Body of pancreas (tissue), 4 donors: ENCODE measurements at regions not wholly inside any gene's neighbourhood (a gene's known extent, or its start where the extent isn't known, plus 50 kb on each side); places are given as distances from the start of the nearest gene placed in this dataset.
A peak's percentile ranks its signal among the peaks of the same experiment; 100 is the strongest.

Experiments used
- POLR2A ChIP-seq, 3 donors: fragments of 450-650 bp; IDR thresholded peaks; one replicate each; pipeline ENCODE4 v1.6.1; 2016; ENCODE audit warnings: antibody characterized with exemption in 3 of 3, mild to moderate bottlenecking in 2 of 3
- TF ChIP-seq, protein P1 (sequence below), 7 experiments: fragments of 450-650 bp in 4 of 7; fragments of 200-600 bp in 3 of 7; sonication (generic) in 3 of 7; IDR thresholded peaks; one replicate each; pipeline ENCODE4 v1.5.1; 2016 to 2019; ENCODE audit warnings: antibody characterized with exemption in 7 of 7

DNA sequence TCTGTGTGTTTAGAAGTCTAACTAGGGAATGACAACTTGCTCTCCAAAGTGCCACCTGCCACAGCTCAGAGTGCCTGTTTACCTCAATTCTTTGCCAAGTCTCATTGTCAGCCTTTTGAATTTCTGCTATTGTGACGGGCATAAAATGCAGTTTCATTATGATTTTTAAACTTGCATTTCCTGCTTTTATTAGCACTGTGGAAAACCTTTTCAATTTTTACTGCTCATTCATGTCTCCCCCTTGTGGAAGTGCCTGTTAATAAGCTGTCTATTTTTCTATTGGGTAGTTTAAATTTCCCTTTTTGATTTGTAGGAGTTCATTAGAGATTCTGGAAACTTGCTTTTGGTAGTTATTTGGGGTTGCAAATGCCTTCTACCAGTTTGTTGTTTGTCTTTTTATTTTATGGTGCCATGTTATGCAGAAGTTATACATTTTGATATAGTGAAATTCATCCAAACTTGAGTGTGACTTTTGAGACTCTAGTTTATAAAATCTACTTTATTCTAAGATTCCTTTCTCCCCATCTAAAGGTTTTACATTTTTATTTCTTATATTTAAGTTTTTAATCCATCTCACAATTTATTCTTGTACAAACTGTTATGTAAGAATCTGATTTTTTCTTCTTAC lies 53.9 kb upstream of the FRMD4B start:
- TF ChIP-seq, protein P1, sequence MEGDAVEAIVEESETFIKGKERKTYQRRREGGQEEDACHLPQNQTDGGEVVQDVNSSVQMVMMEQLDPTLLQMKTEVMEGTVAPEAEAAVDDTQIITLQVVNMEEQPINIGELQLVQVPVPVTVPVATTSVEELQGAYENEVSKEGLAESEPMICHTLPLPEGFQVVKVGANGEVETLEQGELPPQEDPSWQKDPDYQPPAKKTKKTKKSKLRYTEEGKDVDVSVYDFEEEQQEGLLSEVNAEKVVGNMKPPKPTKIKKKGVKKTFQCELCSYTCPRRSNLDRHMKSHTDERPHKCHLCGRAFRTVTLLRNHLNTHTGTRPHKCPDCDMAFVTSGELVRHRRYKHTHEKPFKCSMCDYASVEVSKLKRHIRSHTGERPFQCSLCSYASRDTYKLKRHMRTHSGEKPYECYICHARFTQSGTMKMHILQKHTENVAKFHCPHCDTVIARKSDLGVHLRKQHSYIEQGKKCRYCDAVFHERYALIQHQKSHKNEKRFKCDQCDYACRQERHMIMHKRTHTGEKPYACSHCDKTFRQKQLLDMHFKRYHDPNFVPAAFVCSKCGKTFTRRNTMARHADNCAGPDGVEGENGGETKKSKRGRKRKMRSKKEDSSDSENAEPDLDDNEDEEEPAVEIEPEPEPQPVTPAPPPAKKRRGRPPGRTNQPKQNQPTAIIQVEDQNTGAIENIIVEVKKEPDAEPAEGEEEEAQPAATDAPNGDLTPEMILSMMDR (IDR thresholded peaks at IDR 0.05) = peak; percentile 47 to 75 (median 58)
- TF ChIP-seq POLR2A (IDR thresholded peaks at IDR 0.05) = no peak
